ENCODE measurements at regions not wholly inside any gene's neighbourhood (a gene's known extent, or its start where the extent isn't known, plus 50 kb on each side); places are given as distances from the start of the nearest gene placed in this dataset.

- no peak overlapping the region for H3K4me2 ChIP-seq (replicated peaks; ENCODE audit: extremely low read depth, low read length, poor library complexity, severe bottlenecking)
- Mint-ChIP-seq H3K4me1 (no peaks in the 10 kb centered on the region), H3K36me3 (no peaks in the 10 kb centered on the region), H3K4me3 (no peak overlapping the region), H3K27me3 (ENCODE audit: low read depth in 3 of 3) (peaks cover 0 to 2% (median 0%) of the 10 kb centered on the region in 3 donors), H3K9me3 (no peaks in the 10 kb centered on the region), H3K27ac (no peak overlapping the region)
- no peaks in the 10 kb centered on the region for H3K27me3 ChIP-seq (ENCODE audit: control insufficient read depth in 2 of 2, insufficient read depth in 2 of 2, low read length in 2 of 2)
- H3K4me1 ChIP-seq (ENCODE audit: control insufficient read depth in 1 of 2, insufficient read depth in 2 of 2, low read length in 2 of 2), result no peaks in the 10 kb centered on the region
- DNase-seq, result no peak
- no peaks in the 10 kb centered on the region for H3K79me2 ChIP-seq (ENCODE audit: insufficient read depth, low read length)
- H3K9me3 ChIP-seq (replicated peaks in 1 of 2; ENCODE audit: control insufficient read depth in 1 of 2, insufficient read depth in 1 of 2, low read length in 2 of 2), result no peaks in the 10 kb centered on the region
- 78% methylated on average over 3 of the region's 3 CpGs for WGBS (ENCODE audit: insufficient coverage)
- no peak overlapping the region for H2AFZ ChIP-seq (ENCODE audit: insufficient read depth, low read depth, low read length, poor library complexity, severe bottlenecking)
- H3K36me3 ChIP-seq (replicated peaks in 1 of 2; ENCODE audit: control insufficient read depth in 1 of 2, insufficient read depth in 2 of 2, low read length in 2 of 2), result no peaks in the 10 kb centered on the region
- H3K27ac ChIP-seq (ENCODE audit: low read depth in 1 of 2, low read length in 2 of 2), result no peak overlapping the region
- no peak overlapping the region for H3K9ac ChIP-seq (ENCODE audit: insufficient read depth, low read length, poor library complexity, severe bottlenecking)
- H4K20me1 ChIP-seq (ENCODE audit: insufficient read depth, low read length), result no peaks in the 10 kb centered on the region
- TF ChIP-seq, protein P1, sequence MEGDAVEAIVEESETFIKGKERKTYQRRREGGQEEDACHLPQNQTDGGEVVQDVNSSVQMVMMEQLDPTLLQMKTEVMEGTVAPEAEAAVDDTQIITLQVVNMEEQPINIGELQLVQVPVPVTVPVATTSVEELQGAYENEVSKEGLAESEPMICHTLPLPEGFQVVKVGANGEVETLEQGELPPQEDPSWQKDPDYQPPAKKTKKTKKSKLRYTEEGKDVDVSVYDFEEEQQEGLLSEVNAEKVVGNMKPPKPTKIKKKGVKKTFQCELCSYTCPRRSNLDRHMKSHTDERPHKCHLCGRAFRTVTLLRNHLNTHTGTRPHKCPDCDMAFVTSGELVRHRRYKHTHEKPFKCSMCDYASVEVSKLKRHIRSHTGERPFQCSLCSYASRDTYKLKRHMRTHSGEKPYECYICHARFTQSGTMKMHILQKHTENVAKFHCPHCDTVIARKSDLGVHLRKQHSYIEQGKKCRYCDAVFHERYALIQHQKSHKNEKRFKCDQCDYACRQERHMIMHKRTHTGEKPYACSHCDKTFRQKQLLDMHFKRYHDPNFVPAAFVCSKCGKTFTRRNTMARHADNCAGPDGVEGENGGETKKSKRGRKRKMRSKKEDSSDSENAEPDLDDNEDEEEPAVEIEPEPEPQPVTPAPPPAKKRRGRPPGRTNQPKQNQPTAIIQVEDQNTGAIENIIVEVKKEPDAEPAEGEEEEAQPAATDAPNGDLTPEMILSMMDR (IDR thresholded peaks at IDR 0.05), result no peak
- intact Hi-C loops (cut with micrococcal nuclease), result no loop called here
- H3K4me3 ChIP-seq (replicated peaks in 1 of 3; ENCODE audit: low read depth in 2 of 3, low read length in 3 of 3), result no peak overlapping the region
These were observed 521.0 kb upstream of the CHD1 start for GRCh38 chr5:99449786-99450185.

DNA sequence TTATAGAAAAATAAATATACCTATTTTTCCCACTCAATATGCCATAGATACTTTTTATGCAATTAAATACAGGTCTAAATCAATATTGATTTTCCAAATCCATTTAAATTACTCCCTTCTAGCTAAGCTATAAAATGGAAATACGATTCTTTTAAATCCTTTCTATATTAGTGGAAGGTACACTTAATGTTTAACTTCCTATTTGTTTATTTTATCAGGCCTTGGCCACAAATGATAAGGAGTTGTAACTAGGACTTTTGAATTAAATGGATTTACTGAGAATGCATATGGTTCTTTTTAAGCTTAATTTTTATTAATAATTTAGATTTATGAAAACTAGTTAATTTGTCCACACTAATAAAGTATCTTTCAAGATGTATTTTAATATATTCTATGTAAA, 517.0 kb upstream of the CHD1 start:
- Mint-ChIP-seq H3K36me3 (no peaks in the 10 kb centered on the region), H3K27ac (no peak overlapping the region), H3K4me1 (no peaks in the 10 kb centered on the region), H3K4me3 (no peak overlapping the region), H3K27me3 (ENCODE audit: low read depth in 3 of 3) (peaks cover 0 to 2% (median 2%) of the 10 kb centered on the region in 3 donors), H3K9me3 (no peaks in the 10 kb centered on the region)
- Histone ChIP-seq H3K4me3 (replicated peaks in 1 of 3; ENCODE audit: low read depth in 2 of 3, low read length in 3 of 3) (no peak overlapping the region), H3K79me2 (ENCODE audit: insufficient read depth, low read length) (no peaks in the 10 kb centered on the region), H3K27me3 (ENCODE audit: control insufficient read depth in 2 of 2, insufficient read depth in 2 of 2, low read length in 2 of 2) (no peaks in the 10 kb centered on the region), H3K36me3 (replicated peaks in 1 of 2; ENCODE audit: control insufficient read depth in 1 of 2, insufficient read depth in 2 of 2, low read length in 2 of 2) (no peaks in the 10 kb centered on the region), H2AFZ (ENCODE audit: insufficient read depth, low read depth, low read length, poor library complexity, severe bottlenecking) (no peak overlapping the region), H3K9me3 (replicated peaks in 1 of 2; ENCODE audit: control insufficient read depth in 1 of 2, insufficient read depth in 1 of 2, low read length in 2 of 2) (no peaks in the 10 kb centered on the region), H3K9ac (ENCODE audit: insufficient read depth, low read length, poor library complexity, severe bottlenecking) (no peak overlapping the region), H3K4me1 (ENCODE audit: control insufficient read depth in 1 of 2, insufficient read depth in 2 of 2, low read length in 2 of 2) (no peaks in the 10 kb centered on the region), H4K20me1 (ENCODE audit: insufficient read depth, low read length) (no peaks in the 10 kb centered on the region), H3K27ac (ENCODE audit: low read depth in 1 of 2, low read length in 2 of 2) (no peak overlapping the region), H3K4me2 (replicated peaks; ENCODE audit: extremely low read depth, low read length, poor library complexity, severe bottlenecking) (no peak overlapping the region)
- no peak for DNase-seq
- TF ChIP-seq, protein P1 (IDR thresholded peaks at IDR 0.05), result no peak
- intact Hi-C loops (cut with micrococcal nuclease), result no loop called here
- WGBS (ENCODE audit: insufficient coverage), result no CpG with 5 or more reads among the region's 1 CpG
